GM12872 (cell line): ENCODE measurements at regions not wholly inside any gene's neighbourhood (a gene's known extent, or its start where the extent isn't known, plus 50 kb on each side); places are given as distances from the start of the nearest gene placed in this dataset.

Experiments used
- CTCF ChIP-seq: IDR thresholded peaks from 3 replicates; pipeline ENCODE4 v1.5.1; 2011; ENCODE audit warnings: low read depth, mild to moderate bottlenecking, low read length, moderate library complexity; ENCODE audit not compliant: insufficient read depth

DNA sequence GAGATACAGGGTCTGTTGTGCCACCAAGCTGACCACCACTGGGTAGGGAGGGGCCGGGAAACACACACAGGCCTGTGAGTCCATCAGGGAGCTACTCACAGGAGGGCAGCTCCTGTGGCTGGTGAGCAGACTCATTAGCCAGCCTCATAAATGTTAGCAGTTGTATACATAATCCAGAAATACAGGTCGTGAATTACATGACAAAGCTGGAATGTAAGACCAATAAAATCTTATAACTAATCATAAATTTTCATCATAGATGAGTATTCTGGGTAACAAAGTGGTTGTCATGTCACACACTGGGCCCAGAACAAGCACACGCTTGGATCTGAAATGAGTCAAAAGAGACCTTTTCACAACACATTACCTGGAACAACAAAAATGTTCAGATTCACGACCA, 642.6 kb upstream of the AUTS2 start:
- no peak for TF ChIP-seq CTCF

DNA sequence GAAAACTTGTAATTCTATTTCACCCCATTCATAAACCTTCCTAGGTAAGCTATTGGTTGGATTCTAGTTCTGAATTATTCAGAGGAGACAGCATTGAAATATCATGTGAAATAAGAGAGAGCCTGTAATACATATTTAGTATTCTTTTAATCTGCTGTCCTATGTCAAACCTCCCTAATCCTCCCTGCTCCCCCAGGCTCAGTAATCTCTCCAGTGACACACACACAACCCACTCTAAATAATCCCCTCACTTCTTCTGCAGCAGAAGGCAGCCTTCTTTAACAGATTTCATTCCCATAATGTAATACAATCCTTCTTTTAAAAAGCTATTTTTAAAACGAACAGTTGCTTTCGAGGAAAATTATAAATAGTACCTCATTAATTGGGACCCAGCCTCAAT, 639.7 kb upstream of the AUTS2 start:
- TF ChIP-seq CTCF, result no peak

GRCh38 chr7:68963552-68963951, 634.7 kb upstream of the AUTS2 start:
- TF ChIP-seq CTCF, result no peak

DNA sequence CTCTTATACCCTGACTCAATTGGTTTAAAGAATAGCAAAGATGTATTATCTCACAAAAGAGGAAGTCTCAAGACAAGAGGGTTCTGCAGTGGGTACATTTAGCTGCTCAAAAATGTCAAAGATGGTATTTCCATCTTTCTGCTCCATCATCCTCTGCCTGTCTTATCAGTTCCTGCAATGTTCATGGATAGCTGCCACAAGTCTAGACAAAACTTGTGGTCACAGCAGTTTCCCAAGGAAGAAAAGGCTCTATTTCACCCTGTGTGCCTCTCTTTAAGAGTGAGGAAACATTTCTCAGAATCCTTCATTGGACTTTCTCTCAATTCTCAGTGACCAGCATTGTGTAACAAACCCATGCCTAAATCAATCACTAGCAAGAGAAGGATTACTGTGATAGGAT, 634.2 kb upstream of the AUTS2 start:
- TF ChIP-seq CTCF, result no peak

GRCh38 chr7:68965351-68965750, 632.9 kb upstream of the AUTS2 start:
- TF ChIP-seq CTCF, result no peak

DNA sequence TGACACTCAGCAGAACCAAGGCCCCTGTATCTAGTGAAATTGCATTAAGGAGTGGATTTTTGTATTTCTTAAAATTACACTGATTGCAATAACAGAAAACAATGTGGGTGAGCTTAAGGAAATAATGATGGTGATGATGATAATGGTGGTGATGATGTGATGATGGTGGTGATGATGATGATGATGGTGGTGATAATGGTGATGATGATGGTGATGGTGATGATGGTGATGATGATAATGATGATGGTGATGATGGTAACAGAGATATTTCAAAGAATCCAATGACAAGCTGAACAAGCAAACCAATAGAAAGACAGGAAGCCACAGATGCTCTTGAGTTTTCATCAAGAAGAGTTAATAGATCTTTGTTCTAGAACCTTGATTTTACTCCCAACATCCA, 630.7 kb upstream of the AUTS2 start:
- TF ChIP-seq CTCF, result no peak

DNA sequence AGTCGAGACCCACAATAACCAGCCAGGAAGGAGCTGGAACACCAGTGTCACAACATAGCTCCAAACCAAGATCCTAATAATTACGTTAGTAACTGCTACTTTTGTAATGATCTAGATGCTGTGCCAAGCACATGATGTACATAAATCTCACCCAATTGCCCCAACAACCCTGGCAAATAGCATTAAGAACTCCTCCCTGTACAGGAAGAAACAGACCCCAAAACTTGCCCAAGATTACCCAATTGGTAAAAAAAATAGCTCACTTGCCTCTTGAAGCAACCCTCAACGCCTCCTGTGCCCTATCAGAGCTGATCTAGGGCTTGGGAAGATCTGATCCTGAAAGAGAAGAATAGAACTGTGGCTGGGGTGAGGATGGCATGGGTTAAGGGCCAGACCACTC, 628.7 kb upstream of the AUTS2 start:
- TF ChIP-seq CTCF, result no peak

DNA sequence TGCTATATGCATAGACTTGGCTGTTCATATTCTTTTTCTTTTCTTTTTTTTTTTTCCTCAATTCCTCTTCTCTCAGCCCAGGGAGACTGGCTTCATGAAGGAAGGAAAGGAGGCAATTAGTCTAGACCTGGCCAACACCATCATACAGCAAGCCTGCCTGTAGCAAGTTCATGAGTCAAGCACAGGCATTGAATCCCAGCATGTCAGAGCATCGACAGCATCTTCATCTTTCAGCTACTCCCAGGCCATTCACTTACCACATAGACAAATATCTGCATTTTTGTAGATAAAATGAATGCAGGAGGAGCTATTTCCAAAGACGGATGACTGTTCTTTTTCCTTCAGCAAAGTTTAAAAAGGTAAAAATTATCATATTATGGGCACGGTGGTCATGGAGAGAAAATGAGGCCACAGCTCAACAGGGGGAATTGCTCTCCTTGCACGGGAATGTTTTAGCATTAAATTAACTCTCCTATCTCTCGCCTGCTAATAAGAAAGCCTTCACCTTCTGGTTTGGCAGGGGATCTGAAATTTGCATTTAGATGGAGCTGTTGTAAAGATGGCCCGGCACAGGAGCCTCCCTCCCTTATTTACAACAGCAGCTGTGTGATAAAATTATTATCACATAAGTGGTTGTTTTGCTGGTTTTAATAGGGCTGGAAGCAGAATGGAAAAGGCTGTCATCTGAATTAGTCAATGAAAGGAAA, 626.5 kb upstream of the AUTS2 start:
- no peak for TF ChIP-seq CTCF
